ENCODE measurements at regions not wholly inside any gene's neighbourhood (a gene's known extent, or its start where the extent isn't known, plus 50 kb on each side); places are given as distances from the start of the nearest gene placed in this dataset.

- no peak overlapping the region for H3K4me3 ChIP-seq (ENCODE audit: low read depth, low read length)
- in situ Hi-C loops (cut with HindIII; ENCODE audit: low sequenced_read_pairs) = no loop called here
- peak; percentile 51 for TF ChIP-seq CTCF (IDR thresholded peaks at IDR 0.05; ENCODE audit: low read depth, low read length)
- peak; percentile 93 for DNase-seq (ENCODE audit: low read depth, low spot score)
These were observed 177.8 kb upstream of the ECI2 start for GRCh38 chr6:4313044-4313686.

GRCh38 chr6:4311976-4312860 is 176.8 kb upstream of the ECI2 start:
- no peak overlapping the region for H3K4me3 ChIP-seq (ENCODE audit: low read depth, low read length)
- no peak for DNase-seq (ENCODE audit: low read depth, low spot score)
- TF ChIP-seq CTCF (IDR thresholded peaks at IDR 0.05; ENCODE audit: low read depth, low read length) = no peak
- in situ Hi-C loops (cut with HindIII; ENCODE audit: low sequenced_read_pairs) = no loop called here

GRCh38 chr6:4309540-4309939 is 174.2 kb upstream of the ECI2 start:
- no peak for TF ChIP-seq CTCF (IDR thresholded peaks at IDR 0.05; ENCODE audit: low read depth, low read length)
- in situ Hi-C loops (cut with HindIII; ENCODE audit: low sequenced_read_pairs) = no loop called here
- H3K4me3 ChIP-seq (ENCODE audit: low read depth, low read length) = no peak overlapping the region
- no peak for DNase-seq (ENCODE audit: low read depth, low spot score)

GRCh38 chr6:4308364-4308763 is 173.0 kb upstream of the ECI2 start:
- H3K4me3 ChIP-seq (ENCODE audit: low read depth, low read length) = no peak overlapping the region
- TF ChIP-seq CTCF (IDR thresholded peaks at IDR 0.05; ENCODE audit: low read depth, low read length) = no peak
- no peak for DNase-seq (ENCODE audit: low read depth, low spot score)
- in situ Hi-C loops (cut with HindIII; ENCODE audit: low sequenced_read_pairs) = no loop called here

- DNase-seq (ENCODE audit: low read depth, low spot score) = no peak
- H3K4me3 ChIP-seq (ENCODE audit: low read depth, low read length) = no peak overlapping the region
- in situ Hi-C loops (cut with HindIII; ENCODE audit: low sequenced_read_pairs) = no loop called here
- no peak for TF ChIP-seq CTCF (IDR thresholded peaks at IDR 0.05; ENCODE audit: low read depth, low read length)
These were observed 169.6 kb upstream of the ECI2 start for GRCh38 chr6:4304927-4305455.

DNA sequence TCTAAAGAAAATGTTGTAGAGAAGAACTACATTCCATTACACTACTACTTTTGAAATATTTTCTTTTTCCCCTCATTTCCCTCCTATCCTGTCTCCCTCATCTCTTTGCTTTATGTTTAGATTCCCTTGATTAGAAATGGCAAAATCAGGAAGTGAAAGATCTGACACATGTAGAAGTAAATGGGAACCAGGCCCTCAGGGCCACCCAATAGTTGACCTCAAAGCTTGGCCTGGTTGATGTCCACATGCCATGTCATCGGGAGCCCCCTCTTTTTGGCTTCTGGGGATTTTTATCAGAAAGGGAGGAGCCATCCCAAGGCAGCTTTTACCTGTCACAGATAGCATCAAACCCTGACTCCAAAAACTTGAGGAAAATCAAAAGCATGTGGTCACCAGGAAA is 168.3 kb upstream of the ECI2 start:
- H3K4me3 ChIP-seq (ENCODE audit: low read depth, low read length) = no peak overlapping the region
- no peak for DNase-seq (ENCODE audit: low read depth, low spot score)
- TF ChIP-seq CTCF (IDR thresholded peaks at IDR 0.05; ENCODE audit: low read depth, low read length) = no peak
- in situ Hi-C loops (cut with HindIII; ENCODE audit: low sequenced_read_pairs) = no loop called here
